IPS-15b (cell line): ENCODE measurements at regions not wholly inside any gene's neighbourhood (a gene's known extent, or its start where the extent isn't known, plus 50 kb on each side); places are given as distances from the start of the nearest gene placed in this dataset.
"Not testable (repeated sequence)": the region's sequence is repeated elsewhere in the genome, so short reads cannot be mapped to it uniquely, and the experiment has no call there.

Experiments
- H3K27me3 ChIP-seq: one replicate; pipeline ENCODE4 v1.6.1; 2013; ENCODE audit warnings: low read length; ENCODE audit not compliant: control insufficient read depth, insufficient read depth
- H3K36me3 ChIP-seq: one replicate; pipeline ENCODE4 v1.6.1; 2013; ENCODE audit warnings: low read length; ENCODE audit not compliant: control insufficient read depth, insufficient read depth
- H3K4me1 ChIP-seq: one replicate; pipeline ENCODE4 v1.6.1; 2013; ENCODE audit warnings: mild to moderate bottlenecking, low read length; ENCODE audit not compliant: control insufficient read depth, insufficient read depth
- H3K4me3 ChIP-seq: one replicate; pipeline ENCODE4 v1.5.1; 2013; ENCODE audit warnings: low read depth, low read length
- H3K9ac ChIP-seq: one replicate; pipeline ENCODE4 v1.6.1; 2013; ENCODE audit warnings: low read depth, mild to moderate bottlenecking, low read length
- H3K9me3 ChIP-seq: one replicate; pipeline ENCODE4 v1.6.1; 2013; ENCODE audit warnings: mild to moderate bottlenecking, low read length; ENCODE audit not compliant: control insufficient read depth, insufficient read depth

DNA sequence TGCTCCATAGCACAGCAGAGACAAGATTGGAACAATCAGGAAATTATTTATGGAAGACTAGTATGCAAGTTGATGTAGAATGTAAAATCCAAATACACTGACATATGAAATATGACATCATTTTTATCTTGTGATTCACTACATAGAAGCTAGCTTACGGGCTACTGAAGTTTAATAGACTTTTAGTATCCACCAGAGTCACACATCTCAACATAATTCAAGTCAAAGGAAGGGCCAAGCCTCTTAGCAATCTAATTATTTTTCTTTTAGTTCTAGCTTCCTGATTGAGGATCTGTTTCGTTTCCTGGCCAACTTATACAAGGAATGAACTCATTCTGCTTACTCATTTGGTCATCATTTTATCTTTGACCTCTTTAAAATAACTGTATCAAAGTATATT is 234.4 kb upstream of the CHRM3 start:
- Histone ChIP-seq H3K4me3 (no peak overlapping the region), H3K36me3 (no peaks in the 10 kb centered on the region), H3K27me3 (no peaks in the 10 kb centered on the region), H3K9me3 (no peaks in the 10 kb centered on the region), H3K9ac (no peak overlapping the region), H3K4me1 (no peaks in the 10 kb centered on the region)

DNA sequence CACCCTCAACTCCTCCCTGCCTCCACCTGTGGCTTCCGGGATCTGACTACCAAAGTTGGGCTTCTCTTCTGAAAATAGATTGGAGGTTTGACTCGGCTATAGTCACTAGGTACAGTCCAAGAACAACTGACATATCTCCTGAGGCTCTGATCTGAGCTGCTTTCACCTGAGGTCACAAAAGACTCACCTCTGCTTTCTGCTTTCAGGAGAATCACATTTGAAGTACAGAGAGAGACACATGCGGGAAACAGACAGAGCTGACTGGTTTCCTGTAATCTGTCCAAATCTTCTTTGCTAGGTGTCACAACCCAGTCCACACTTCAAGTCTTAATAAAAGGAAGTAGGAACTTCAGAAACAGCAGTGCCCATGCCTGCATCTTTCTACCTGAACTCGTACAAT is 245.4 kb upstream of the CHRM3 start:
- H3K36me3 ChIP-seq = no peaks in the 10 kb centered on the region
- H3K27me3 ChIP-seq = no peaks in the 10 kb centered on the region
- no peak overlapping the region for H3K4me3 ChIP-seq
- no peaks in the 10 kb centered on the region for H3K9me3 ChIP-seq
- H3K9ac ChIP-seq = no peak overlapping the region
- H3K4me1 ChIP-seq = no peaks in the 10 kb centered on the region

DNA sequence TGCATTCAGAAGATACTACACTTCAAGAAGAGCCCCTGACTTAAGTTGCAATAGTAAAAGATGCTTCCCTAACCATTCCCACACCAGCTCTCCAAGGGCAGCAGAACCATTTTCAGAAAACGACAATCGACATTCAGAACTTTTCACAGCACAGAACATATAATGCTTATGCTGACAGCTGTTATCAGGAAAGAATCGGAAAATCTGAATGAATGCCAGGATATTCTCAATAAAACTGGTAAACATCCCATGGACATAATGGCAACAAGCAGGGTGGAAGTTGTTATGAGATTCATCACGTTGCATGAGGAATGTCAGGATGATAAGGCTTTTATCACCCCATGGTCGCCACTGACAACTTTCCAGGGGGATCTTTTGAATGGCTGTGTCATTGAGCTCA is 246.6 kb upstream of the CHRM3 start:
- no peak overlapping the region for H3K9ac ChIP-seq
- H3K9me3 ChIP-seq = no peaks in the 10 kb centered on the region
- H3K4me3 ChIP-seq = no peak overlapping the region
- no peaks in the 10 kb centered on the region for H3K36me3 ChIP-seq
- H3K27me3 ChIP-seq = no peaks in the 10 kb centered on the region
- no peaks in the 10 kb centered on the region for H3K4me1 ChIP-seq

DNA sequence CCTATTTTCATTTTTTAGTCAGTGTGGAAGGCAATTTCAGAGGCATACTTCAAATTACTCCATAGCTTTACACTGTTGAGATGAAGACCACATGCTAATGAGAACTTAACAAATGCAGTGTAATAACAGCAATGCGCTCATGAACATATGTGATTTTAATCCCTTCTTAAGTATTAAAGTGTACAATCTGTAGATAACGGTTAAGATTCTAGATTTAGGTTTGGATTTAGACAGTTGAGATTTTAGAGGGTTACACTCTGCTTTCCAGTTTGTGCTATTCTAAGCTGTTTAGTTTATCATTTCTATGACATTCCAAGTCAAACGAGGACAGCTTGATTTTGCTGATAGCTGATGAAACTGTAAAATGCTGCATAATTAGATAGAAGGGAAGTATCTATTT is 257.8 kb upstream of the CHRM3 start:
- H3K27me3 ChIP-seq = no peaks in the 10 kb centered on the region
- peaks cover 3% of the 10 kb centered on the region for H3K4me1 ChIP-seq
- H3K36me3 ChIP-seq = no peaks in the 10 kb centered on the region
- H3K9me3 ChIP-seq = no peaks in the 10 kb centered on the region
- no peak overlapping the region for H3K9ac ChIP-seq
- H3K4me3 ChIP-seq = no peak overlapping the region

DNA sequence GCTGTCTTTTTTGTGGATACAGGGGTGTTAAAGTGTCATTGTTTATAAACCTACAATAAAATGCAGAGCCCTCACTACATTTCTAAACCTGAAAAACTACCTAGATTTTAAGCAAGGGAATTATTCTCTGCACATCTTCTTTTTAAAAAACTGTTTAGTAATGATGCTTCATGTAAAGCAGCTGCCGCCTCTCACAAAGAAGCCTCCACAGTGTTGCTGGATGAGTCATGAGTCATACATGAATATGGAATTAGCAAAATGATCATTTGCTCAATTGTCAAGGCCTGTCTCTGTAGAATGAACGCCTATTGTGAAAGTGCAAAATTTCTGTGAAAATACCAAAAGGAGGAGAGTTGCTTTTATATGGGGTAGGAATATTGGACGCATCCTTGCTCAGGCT is 259.5 kb upstream of the CHRM3 start:
- Histone ChIP-seq H3K9me3 (no peaks in the 10 kb centered on the region), H3K9ac (no peak overlapping the region), H3K4me1 (peaks cover 6% of the 10 kb centered on the region), H3K27me3 (no peaks in the 10 kb centered on the region), H3K4me3 (no peak overlapping the region), H3K36me3 (no peaks in the 10 kb centered on the region)

DNA sequence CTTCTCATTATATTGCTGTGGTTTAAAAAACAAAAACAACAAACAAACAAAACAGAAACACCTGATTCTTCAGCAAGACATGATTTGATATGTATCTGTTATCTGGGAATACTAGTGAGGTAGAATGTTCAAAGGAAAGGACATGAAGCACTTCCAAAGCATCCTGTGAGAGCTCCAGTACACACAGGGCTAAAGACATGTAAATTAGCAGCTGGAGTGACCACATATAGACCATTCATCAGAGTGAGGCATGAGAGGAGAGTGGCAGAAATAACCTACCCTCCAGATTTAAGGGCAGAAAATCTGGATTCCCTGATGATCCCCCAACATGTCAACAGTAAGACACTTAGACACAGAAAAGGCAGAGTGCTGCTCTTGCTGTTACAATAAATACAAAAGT is 260.5 kb upstream of the CHRM3 start:
- H3K9me3 ChIP-seq = no peaks in the 10 kb centered on the region
- no peaks in the 10 kb centered on the region for H3K36me3 ChIP-seq
- no peak overlapping the region for H3K9ac ChIP-seq
- H3K27me3 ChIP-seq = no peaks in the 10 kb centered on the region
- peaks cover 6% of the 10 kb centered on the region for H3K4me1 ChIP-seq
- no peak overlapping the region for H3K4me3 ChIP-seq

DNA sequence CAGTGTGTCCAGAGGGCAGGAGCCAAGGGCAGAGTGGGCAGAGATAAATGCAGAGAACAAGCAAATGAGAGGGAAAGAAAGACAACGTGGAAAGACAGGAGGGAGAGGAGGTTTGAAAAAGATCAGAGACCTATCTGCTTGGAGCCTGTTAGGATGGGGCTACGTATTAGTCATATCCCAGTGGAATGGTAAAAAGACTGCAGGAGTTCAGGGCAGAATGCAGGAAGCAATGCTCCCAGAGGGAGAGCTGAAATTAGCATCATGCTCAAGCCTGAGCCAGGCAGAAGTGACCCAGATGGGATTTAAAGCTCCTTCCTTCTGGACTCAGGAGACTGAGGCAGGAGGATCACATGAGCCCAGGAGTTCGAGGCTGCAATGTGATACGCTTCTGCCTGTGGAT is 261.3 kb upstream of the CHRM3 start:
- Histone ChIP-seq H3K4me3 (no peak overlapping the region), H3K9me3 (no peaks in the 10 kb centered on the region), H3K4me1 (peaks cover 6% of the 10 kb centered on the region), H3K27me3 (no peaks in the 10 kb centered on the region), H3K36me3 (no peaks in the 10 kb centered on the region), H3K9ac (no peak overlapping the region)

DNA sequence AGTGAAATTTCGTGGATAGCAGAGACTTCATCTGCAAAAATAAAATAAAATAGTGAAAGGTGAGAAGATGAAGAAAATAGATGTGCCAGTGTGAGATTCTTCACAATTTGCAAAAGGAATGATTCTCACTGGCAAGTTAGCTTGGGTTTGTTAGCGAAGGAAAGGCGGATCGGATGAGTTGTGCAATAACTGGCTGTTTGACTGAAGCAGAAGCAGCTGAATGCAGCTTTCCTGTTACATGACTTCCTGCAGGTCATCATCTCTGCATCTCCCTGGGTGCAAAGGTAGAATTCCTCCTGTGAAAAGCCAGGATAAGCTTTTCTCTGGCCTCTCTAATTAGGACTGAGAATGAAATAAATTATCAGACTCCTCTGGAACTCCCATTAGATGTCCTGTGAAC is 263.1 kb upstream of the CHRM3 start:
- no peaks in the 10 kb centered on the region for H3K36me3 ChIP-seq
- no peaks in the 10 kb centered on the region for H3K27me3 ChIP-seq
- no peaks in the 10 kb centered on the region for H3K9me3 ChIP-seq
- H3K9ac ChIP-seq = no peak overlapping the region
- H3K4me1 ChIP-seq = peaks cover 6% of the 10 kb centered on the region
- H3K4me3 ChIP-seq = no peak overlapping the region

DNA sequence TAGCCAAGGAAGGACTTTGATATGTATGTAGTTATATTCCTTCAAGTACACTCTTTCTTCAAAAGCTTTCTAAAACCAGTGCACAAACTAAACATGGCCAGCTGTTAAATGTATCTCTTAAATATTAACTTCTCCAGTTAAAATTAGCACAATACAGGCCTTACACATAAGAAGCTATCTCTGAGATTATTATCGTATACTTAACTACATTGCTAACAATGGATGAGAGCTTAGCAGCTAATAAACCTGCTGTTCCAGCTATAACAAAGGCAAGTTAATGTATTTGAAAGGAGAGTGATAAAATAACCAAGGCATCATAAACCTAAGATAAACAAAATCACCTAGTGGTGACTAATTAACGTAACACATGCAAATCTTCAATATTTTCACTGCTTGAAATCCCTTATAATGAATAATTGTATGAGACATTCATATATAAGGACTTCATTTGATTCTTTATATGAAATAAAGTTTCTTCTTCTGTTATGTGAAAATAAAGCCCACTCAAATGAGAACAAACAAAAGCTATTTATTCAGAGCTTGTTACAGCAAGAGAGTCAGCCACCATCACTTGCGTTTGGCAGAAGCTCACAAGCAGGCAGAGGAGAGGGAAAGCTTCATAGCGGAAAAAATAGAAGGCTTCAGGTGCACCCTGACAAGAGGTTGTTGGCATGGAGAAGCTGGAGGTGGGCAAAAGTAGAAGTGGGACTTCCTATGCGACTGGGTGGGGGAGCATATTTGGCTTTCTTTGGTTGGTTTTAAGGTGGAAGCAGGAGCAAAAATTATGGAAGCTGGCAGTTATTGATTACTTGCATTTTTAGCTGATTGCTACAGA is 274.1 kb upstream of the CHRM3 start:
- Histone ChIP-seq H3K36me3 (no peaks in the 10 kb centered on the region), H3K4me1 (peaks cover 5% of the 10 kb centered on the region), H3K4me3 (no peak overlapping the region), H3K27me3 (no peaks in the 10 kb centered on the region), H3K9me3 (no peaks in the 10 kb centered on the region), H3K9ac (no peak overlapping the region)

DNA sequence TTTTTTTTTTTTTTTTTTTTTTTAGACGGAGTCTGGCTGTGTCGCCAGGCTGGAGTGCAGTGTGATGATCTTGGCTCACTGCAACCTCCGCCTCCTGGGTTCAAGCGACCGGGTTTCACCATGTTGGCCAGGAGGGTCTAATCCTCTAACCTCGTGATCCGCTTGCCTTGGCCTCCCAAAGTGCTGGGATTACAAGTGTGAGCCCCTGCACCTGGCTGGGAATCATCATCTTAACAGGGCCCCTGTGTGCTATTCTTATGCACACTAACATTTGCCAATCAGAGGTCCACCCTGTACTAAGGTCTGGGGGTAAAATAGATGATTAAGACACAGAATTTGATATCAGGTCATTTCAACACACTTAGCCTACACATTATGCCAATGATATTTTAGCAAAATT is 278.7 kb upstream of the CHRM3 start:
- H3K9me3 ChIP-seq = no peaks in the 10 kb centered on the region
- peaks cover 8% of the 10 kb centered on the region for H3K4me1 ChIP-seq
- no peak overlapping the region for H3K9ac ChIP-seq
- no peaks in the 10 kb centered on the region for H3K36me3 ChIP-seq
- no peaks in the 10 kb centered on the region for H3K27me3 ChIP-seq
- H3K4me3 ChIP-seq = no peak overlapping the region

DNA sequence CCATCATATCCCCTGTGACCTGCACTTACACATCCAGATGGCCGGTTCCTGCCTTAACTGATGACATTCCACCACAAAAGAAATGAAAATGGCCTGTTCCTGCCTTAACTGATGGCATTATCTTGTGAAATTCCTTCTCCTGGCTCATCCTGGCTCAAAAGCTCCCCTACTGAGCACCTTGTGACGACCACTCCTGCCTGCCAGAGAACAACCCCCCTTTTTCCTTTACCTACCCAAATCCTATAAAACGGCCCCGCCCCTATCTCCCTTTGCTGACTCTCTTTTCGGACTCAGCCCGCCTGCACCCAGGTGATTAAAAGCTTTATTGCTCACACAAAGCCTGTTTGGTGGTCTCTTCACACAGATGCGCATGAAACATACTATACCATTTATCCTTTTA is 279.7 kb upstream of the CHRM3 start:
- not testable (repeated sequence) for H3K9me3 ChIP-seq, H3K36me3 ChIP-seq, H3K4me1 ChIP-seq, H3K9ac ChIP-seq, H3K4me3 ChIP-seq, H3K27me3 ChIP-seq

DNA sequence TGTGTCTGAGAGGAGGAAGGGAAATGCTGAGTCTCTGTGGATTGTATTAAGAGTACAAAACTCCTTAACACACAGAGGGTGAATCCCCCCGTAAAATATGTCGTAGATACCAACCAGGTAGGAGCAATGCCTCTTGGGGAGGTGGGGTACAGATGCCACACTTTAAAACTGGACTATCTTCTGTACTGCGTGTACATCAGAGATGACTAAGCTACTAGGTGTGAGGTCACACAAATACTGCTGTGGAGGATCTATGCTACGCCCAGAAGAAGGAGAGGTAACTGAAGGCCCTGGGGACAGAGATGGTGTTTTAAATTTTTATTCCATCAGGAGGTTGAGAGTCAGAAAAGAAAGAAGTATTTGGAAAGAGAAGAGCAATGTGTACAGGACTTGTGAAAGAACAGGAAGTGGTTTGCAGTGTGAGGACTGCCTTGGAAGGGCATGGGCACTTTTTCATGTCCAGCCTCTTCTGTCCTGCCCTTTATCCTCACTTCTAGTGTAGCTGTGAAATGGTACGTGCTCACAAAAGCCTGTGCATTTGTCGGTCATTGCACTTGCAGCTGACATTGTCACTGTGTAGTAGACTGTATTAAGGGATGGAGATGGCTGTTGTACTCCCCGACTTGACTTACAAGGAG is 287.8 kb upstream of the CHRM3 start:
- Histone ChIP-seq H3K4me1 (no peaks in the 10 kb centered on the region), H3K9ac (no peak overlapping the region), H3K36me3 (no peaks in the 10 kb centered on the region)

More for the DNA sequence above, 287.8 kb upstream of the CHRM3 start:
- no peak overlapping the region for H3K4me3 ChIP-seq
- H3K9me3 ChIP-seq = no peaks in the 10 kb centered on the region
- no peaks in the 10 kb centered on the region for H3K27me3 ChIP-seq
